Keratinocyte (primary cell): ENCODE measurements at regions not wholly inside any gene's neighbourhood (a gene's known extent, or its start where the extent isn't known, plus 50 kb on each side); places are given as distances from the start of the nearest gene placed in this dataset.

ENCODE experiments used
- EZH2 ChIP-seq: IDR thresholded peaks from one replicate; pipeline ENCODE4 v1.6.1; 2012; ENCODE audit warnings: inconsistent platforms, mild to moderate bottlenecking, low read length, moderate library complexity
- TF ChIP-seq, protein P1 (sequence below), 3 experiments: IDR thresholded peaks in 1 of 3; conservative IDR thresholded peaks in 1 of 3; optimal IDR thresholded peaks in 1 of 3; 2 replicates in 2 of 3; 3 replicates in 1 of 3; pipeline versions ENCODE3 to v1.5.1; 2011; ENCODE audit warnings: low read length in 3 of 3, mild to moderate bottlenecking in 3 of 3, moderate library complexity in 2 of 3, control low read depth in 1 of 3, inconsistent platforms in 1 of 3; ENCODE audit not compliant: insufficient read depth in 2 of 3; ENCODE audit errors: extremely low read depth in 1 of 3

DNA sequence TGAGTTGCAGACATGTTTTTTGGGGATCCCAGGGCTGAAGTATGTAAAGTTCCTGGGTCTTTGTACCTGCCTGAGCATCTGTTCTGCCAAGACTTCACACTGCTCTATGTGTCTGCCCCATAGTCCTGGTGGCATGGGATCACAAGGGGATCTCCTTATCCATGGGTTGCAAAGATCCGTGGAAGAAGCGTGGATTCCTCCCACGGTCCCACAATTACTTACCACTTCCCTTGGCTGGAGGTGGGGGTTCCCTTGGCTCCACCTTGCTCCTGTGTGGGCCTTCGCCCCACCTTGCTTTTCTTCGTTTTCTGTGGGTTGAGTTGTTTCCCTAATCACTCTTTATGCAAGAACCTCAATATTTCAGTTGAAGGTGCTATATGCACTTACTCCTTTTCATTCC lies 157.4 kb upstream of the CHORDC1 start:
- TF ChIP-seq EZH2, result no peak
- TF ChIP-seq, protein P1, sequence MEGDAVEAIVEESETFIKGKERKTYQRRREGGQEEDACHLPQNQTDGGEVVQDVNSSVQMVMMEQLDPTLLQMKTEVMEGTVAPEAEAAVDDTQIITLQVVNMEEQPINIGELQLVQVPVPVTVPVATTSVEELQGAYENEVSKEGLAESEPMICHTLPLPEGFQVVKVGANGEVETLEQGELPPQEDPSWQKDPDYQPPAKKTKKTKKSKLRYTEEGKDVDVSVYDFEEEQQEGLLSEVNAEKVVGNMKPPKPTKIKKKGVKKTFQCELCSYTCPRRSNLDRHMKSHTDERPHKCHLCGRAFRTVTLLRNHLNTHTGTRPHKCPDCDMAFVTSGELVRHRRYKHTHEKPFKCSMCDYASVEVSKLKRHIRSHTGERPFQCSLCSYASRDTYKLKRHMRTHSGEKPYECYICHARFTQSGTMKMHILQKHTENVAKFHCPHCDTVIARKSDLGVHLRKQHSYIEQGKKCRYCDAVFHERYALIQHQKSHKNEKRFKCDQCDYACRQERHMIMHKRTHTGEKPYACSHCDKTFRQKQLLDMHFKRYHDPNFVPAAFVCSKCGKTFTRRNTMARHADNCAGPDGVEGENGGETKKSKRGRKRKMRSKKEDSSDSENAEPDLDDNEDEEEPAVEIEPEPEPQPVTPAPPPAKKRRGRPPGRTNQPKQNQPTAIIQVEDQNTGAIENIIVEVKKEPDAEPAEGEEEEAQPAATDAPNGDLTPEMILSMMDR (optimal IDR thresholded peaks at IDR 0.05 in 1 of 3, IDR thresholded peaks at IDR 0.05 in 1 of 3, conservative IDR thresholded peaks at IDR 0.05 in 1 of 3; ENCODE audit: extremely low read depth in 1 of 3, insufficient read depth in 2 of 3, low read length in 3 of 3), result no peak
